BE2C (cell line): ENCODE measurements at regions not wholly inside any gene's neighbourhood (a gene's known extent, or its start where the extent isn't known, plus 50 kb on each side); places are given as distances from the start of the nearest gene placed in this dataset.

Experiments
- DNase-seq: peaks from one replicate; pipeline ENCODE4 v3.0.0-alpha.2; 2020
- H3K27me3 ChIP-seq: fragments of 250-450 bp; sonication (Bioruptor Pico); 2 replicates; pipeline ENCODE4 v1.5.1; 2020; ENCODE audit warnings: mild to moderate bottlenecking
- H3K36me3 ChIP-seq: fragments of 250-450 bp; sonication (Bioruptor Pico); 2 replicates; pipeline ENCODE4 v1.5.1; 2020; ENCODE audit warnings: mild to moderate bottlenecking
- H3K4me1 ChIP-seq: fragments of 250-450 bp; sonication (Bioruptor Pico); 2 replicates; pipeline ENCODE4 v1.5.1; 2020
- H3K4me3 ChIP-seq: 2 replicates; pipeline ENCODE4 v1.5.1; 2011; ENCODE audit warnings: low read depth, low read length
- H3K9me3 ChIP-seq: fragments of 250-450 bp; sonication (Bioruptor Pico); 2 replicates; pipeline ENCODE4 v1.5.1; 2020
- TF ChIP-seq, protein P1 (sequence below): IDR thresholded peaks from 2 replicates; pipeline ENCODE4 v1.5.1; 2012; ENCODE audit warnings: mild to moderate bottlenecking, low read depth, low read length

GRCh38 chr13:90016688-90017087, 1330.8 kb upstream of the MIR17HG start:
- Histone ChIP-seq H3K9me3 (no peaks in the 10 kb centered on the region), H3K4me1 (no peaks in the 10 kb centered on the region; the same call in 1 of the 2 replicates), H3K4me3 (no peak overlapping the region), H3K36me3 (no peaks in the 10 kb centered on the region), H3K27me3 (no peaks in the 10 kb centered on the region)
- DNase-seq, result no peak
- TF ChIP-seq, protein P1, sequence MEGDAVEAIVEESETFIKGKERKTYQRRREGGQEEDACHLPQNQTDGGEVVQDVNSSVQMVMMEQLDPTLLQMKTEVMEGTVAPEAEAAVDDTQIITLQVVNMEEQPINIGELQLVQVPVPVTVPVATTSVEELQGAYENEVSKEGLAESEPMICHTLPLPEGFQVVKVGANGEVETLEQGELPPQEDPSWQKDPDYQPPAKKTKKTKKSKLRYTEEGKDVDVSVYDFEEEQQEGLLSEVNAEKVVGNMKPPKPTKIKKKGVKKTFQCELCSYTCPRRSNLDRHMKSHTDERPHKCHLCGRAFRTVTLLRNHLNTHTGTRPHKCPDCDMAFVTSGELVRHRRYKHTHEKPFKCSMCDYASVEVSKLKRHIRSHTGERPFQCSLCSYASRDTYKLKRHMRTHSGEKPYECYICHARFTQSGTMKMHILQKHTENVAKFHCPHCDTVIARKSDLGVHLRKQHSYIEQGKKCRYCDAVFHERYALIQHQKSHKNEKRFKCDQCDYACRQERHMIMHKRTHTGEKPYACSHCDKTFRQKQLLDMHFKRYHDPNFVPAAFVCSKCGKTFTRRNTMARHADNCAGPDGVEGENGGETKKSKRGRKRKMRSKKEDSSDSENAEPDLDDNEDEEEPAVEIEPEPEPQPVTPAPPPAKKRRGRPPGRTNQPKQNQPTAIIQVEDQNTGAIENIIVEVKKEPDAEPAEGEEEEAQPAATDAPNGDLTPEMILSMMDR, result no peak

DNA sequence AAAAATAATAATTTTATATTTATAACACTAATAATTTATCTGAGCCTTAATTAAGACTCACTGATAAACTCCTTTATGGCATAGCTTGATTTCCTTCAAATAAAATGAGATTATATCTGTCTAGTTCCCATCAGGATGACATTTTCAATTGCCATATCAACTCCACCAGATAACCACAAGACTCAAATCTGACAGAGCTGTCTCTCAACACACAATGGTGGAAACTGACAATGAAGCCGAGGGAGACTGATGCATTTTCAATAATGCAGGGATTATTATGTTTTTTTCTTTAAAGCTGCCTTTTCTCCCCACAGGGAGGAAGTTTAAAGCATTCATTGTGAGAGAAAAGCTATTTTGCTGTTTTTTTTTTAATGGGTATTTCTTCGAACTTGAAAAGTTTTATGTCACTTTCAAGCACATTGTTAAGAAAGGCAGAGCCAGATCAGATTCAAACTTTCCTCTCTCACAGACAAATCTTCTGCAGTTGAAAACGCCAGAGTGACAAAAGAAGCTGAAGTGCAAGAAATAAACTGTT, 1326.9 kb upstream of the MIR17HG start:
- no peak for DNase-seq
- TF ChIP-seq, protein P1, result no peak
- Histone ChIP-seq H3K4me1 (no peaks in the 10 kb centered on the region; the same call in 1 of the 2 replicates), H3K4me3 (no peak overlapping the region), H3K9me3 (no peaks in the 10 kb centered on the region), H3K27me3 (no peaks in the 10 kb centered on the region), H3K36me3 (no peaks in the 10 kb centered on the region)

GRCh38 chr13:90027409-90027808, 1320.1 kb upstream of the MIR17HG start:
- Histone ChIP-seq H3K27me3 (no peaks in the 10 kb centered on the region), H3K36me3 (no peaks in the 10 kb centered on the region), H3K9me3 (no peaks in the 10 kb centered on the region), H3K4me1 (no peaks in the 10 kb centered on the region), H3K4me3 (no peak overlapping the region)
- TF ChIP-seq, protein P1, result no peak
- DNase-seq, result no peak

DNA sequence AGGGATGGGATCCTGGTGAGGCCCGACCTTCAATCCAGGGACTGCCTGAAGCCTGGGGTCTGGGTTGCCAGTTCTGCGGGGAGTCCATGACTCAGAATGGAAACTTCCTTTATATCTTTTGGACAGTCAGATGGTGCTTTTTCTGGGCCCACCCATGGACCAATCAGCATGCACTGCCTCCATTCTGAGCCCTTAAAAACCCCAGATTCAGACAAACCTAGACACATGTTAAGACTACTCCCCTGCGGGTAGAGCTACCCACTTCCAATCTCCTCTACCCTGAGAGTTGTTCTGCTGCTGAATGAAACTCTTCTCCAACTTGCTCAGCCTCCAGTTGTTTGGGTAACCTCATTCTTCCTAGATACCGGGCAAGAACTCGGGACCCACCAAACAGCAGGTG, 1315.2 kb upstream of the MIR17HG start:
- H3K4me3 ChIP-seq, result no peak overlapping the region
- no peaks in the 10 kb centered on the region for H3K36me3 ChIP-seq
- DNase-seq, result no peak
- no peaks in the 10 kb centered on the region for H3K27me3 ChIP-seq
- H3K9me3 ChIP-seq, result no peaks in the 10 kb centered on the region
- H3K4me1 ChIP-seq, result no peaks in the 10 kb centered on the region
- TF ChIP-seq, protein P1, result no peak

DNA sequence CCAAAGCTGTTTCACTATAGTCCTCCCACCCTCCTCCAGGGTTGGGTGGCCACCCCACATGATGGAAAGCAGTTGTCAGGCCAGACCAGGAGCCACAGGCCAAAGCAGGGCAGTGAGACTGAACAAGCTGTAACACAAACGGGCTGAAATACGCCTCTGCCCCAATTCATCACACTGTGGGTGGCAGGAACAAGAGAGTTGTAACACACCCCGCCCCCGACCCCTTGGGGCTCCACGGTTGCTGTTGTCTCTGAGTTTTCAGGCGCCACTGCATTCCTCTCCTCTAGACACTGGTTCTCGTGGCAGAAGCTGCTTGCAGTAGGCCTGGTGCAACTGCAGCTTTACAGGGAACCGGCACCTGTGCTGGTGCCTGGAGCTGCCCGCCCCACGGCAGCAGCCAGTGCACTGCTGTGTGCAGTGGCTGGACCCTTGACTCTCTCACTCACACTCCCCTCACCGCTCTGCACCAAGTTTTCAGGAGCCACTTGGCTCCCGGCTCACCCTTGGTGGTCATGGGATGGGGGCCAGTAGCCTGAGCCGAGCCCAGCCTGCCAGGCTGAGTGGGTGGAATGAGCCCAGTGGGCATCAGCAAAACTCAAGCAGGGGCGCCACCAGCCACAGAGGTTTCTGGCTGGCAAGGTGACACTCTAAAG, 1314.5 kb upstream of the MIR17HG start:
- DNase-seq, result no peak
- Histone ChIP-seq H3K4me1 (no peaks in the 10 kb centered on the region), H3K27me3 (no peaks in the 10 kb centered on the region), H3K4me3 (no peak overlapping the region), H3K36me3 (no peaks in the 10 kb centered on the region), H3K9me3 (no peaks in the 10 kb centered on the region)
- TF ChIP-seq, protein P1, result no peak

DNA sequence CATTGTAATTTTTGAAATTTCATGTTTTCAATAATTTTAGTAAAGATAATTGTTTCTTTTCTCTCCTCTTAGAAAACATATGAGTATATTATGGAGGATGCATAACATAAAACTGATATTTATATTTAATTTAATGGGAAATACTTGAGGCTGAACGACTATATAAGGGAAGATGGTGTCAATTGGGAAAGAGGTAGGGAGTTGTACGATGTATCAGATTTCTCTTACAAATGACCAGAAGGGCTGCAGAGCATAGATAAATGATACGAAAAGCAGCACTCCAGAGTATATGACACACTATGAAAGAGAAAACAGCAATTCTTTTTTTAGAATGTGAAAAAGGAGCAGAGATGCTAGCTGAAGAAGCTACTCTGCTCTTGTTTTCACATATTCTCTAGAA, 1308.0 kb upstream of the MIR17HG start:
- Histone ChIP-seq H3K4me3 (no peak overlapping the region), H3K27me3 (no peaks in the 10 kb centered on the region), H3K36me3 (no peaks in the 10 kb centered on the region), H3K9me3 (peaks cover 4% of the 10 kb centered on the region; the same call in 1 of the 2 replicates), H3K4me1 (no peaks in the 10 kb centered on the region)
- no peak for DNase-seq
- TF ChIP-seq, protein P1, result no peak
